Left lung (tissue), 4 donors: ENCODE measurements at regions not wholly inside any gene's neighbourhood (a gene's known extent, or its start where the extent isn't known, plus 50 kb on each side); places are given as distances from the start of the nearest gene placed in this dataset.

Experiments
- ATAC-seq: fragments of 200-7000 bp; cut with Tn5 transposase; one replicate; pipeline ENCODE4 v1.9.1; 2020; ENCODE audit warnings: moderate library complexity
- DNase-seq, 4 donors: peaks; one replicate each; pipeline ENCODE4 v3.0.0-alpha.2; 2013 to 2020
- H3K27ac ChIP-seq, 2 donors: fragments of 200-600 bp; sonication (generic) in 1 of 2; one replicate each; pipeline versions ENCODE4 v1.5.0 to v1.8.0; 2020 to 2021
- H3K27me3 ChIP-seq, 2 donors: fragments of 200-600 bp; sonication (generic) in 1 of 2; one replicate each; pipeline versions ENCODE4 v1.5.0 to v1.8.0; 2020 to 2021
- H3K36me3 ChIP-seq, 2 donors: fragments of 200-600 bp; sonication (generic) in 1 of 2; one replicate each; pipeline versions ENCODE4 v1.5.0 to v1.8.0; 2020 to 2021
- H3K4me1 ChIP-seq, 2 donors: fragments of 200-600 bp; one replicate each; pipeline ENCODE4 v1.8.0; 2021
- H3K4me3 ChIP-seq, 2 donors: fragments of 200-600 bp; sonication (generic) in 1 of 2; one replicate each; pipeline versions ENCODE4 v1.5.0 to v1.8.0; 2020 to 2021; ENCODE audit warnings: mild to moderate bottlenecking in 1 of 2
- H3K9me3 ChIP-seq, 2 donors: fragments of 200-600 bp; sonication (generic) in 1 of 2; one replicate each; pipeline versions ENCODE4 v1.5.0 to v1.8.0; 2020 to 2021
- intact Hi-C, 2 donors: fragments of 100-400 bp; cut with DNase I; formaldehyde crosslinking; loops; one replicate each; pipeline versions ENCODE4 v1.11.2 to v1.14.2; 2022
- TF ChIP-seq, protein P1 (sequence below), 2 donors: fragments of 200-600 bp; sonication (generic) in 1 of 2; IDR thresholded peaks; one replicate each; pipeline versions ENCODE4 v1.5.0 to v1.8.0; 2021; ENCODE audit warnings: antibody characterized with exemption in 2 of 2
- donor health status: DM: no; HTN: yes; CAD: no.
- donor health status: DM: no; HTN: no; CAD: no.

DNA sequence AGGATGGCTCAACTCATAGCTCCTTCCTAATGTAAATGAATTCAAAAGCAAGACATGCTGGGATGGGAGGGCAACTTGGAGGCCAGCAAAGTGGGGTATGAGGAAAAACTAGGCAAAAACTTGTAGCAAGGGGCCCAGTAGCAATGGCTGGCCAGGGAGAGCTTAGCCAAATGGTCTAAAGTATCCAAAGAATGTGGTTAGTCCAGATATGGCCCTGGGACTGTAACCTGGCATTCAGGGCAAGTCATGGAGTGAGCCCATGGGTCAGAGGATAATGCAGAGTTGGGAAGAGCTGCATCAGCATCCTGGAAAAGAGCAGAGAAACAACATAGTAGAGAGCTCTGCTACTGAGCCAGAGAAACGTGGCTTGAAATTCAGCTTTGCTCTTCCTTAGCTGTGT lies 191.7 kb downstream of the SUCLA2 start:
- Histone ChIP-seq H3K9me3 (no peaks in the 10 kb centered on the region), H3K36me3 (no peaks in the 10 kb centered on the region), H3K4me3 (no peak overlapping the region), H3K27me3 (no peaks in the 10 kb centered on the region), H3K4me1 (no peaks in the 10 kb centered on the region), H3K27ac (no peak overlapping the region)
- ATAC-seq = no peak
- intact Hi-C loops = no loop called here
- no peak for DNase-seq
- TF ChIP-seq, protein P1, sequence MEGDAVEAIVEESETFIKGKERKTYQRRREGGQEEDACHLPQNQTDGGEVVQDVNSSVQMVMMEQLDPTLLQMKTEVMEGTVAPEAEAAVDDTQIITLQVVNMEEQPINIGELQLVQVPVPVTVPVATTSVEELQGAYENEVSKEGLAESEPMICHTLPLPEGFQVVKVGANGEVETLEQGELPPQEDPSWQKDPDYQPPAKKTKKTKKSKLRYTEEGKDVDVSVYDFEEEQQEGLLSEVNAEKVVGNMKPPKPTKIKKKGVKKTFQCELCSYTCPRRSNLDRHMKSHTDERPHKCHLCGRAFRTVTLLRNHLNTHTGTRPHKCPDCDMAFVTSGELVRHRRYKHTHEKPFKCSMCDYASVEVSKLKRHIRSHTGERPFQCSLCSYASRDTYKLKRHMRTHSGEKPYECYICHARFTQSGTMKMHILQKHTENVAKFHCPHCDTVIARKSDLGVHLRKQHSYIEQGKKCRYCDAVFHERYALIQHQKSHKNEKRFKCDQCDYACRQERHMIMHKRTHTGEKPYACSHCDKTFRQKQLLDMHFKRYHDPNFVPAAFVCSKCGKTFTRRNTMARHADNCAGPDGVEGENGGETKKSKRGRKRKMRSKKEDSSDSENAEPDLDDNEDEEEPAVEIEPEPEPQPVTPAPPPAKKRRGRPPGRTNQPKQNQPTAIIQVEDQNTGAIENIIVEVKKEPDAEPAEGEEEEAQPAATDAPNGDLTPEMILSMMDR (IDR thresholded peaks at IDR 0.05) = no peak

DNA sequence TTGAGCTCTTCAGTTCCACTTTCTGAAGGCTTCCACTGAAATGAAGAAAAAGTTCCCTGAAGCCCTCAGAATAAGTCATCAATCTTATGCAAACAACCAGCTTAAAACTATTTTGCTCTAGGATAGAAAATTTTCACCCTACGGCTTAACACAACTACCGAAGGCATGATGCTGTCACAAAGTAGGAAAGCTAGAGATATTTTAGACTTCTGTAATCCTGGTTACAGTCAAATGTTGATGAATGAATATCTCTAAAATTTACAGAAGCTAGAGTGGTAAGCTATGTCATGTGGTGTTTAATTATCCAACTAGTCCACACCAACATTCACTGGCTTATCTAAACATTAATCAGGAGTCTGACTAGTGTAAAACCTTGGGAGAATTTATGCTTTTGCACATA lies 197.9 kb downstream of the SUCLA2 start:
- Histone ChIP-seq H3K4me1 (no peaks in the 10 kb centered on the region), H3K27ac (no peak overlapping the region), H3K36me3 (no peaks in the 10 kb centered on the region), H3K4me3 (no peak overlapping the region), H3K27me3 (no peaks in the 10 kb centered on the region), H3K9me3 (peaks cover 0 to 4% of the 10 kb centered on the region in 2 donors)
- intact Hi-C loops = no loop called here
- TF ChIP-seq, protein P1 (IDR thresholded peaks at IDR 0.05) = no peak
- DNase-seq (no peak), ATAC-seq (no peak)

GRCh38 chr13:47801555-47801954 lies 199.5 kb downstream of the SUCLA2 start:
- Histone ChIP-seq H3K9me3 (peaks cover 0 to 4% of the 10 kb centered on the region in 2 donors), H3K27me3 (no peaks in the 10 kb centered on the region), H3K27ac (no peak overlapping the region), H3K36me3 (no peaks in the 10 kb centered on the region), H3K4me1 (no peaks in the 10 kb centered on the region), H3K4me3 (no peak overlapping the region)
- DNase-seq (no peak), ATAC-seq (no peak)
- intact Hi-C loops = no loop called here
- TF ChIP-seq, protein P1 (IDR thresholded peaks at IDR 0.05) = no peak

- intact Hi-C loops = no loop called here
- TF ChIP-seq, protein P1 (IDR thresholded peaks at IDR 0.05) = no peak
Observed at GRCh38 chr13:47800593-47800992, 200.5 kb downstream of the SUCLA2 start.

DNA sequence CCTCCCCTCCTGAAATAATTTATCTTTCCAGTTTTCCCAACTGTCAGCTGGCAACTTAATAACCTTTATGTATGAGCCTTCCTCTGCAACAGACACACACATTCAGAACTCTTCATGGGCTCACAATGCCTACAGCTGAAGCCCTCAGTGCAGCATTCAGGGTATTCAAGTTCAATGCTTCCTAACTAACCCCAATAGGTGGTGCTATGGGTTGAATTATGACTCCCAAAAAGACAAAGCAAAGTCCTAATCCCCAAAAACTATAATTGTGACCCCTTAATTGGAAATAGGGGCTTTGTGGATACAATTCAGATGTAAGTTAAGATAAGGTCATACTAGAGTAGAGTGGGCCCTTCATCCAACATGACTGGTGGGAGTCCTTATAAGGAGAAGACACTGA lies 202.2 kb downstream of the SUCLA2 start:
- no peak for ATAC-seq
- H3K36me3 ChIP-seq = no peaks in the 10 kb centered on the region
- H3K27ac ChIP-seq = no peak overlapping the region
- H3K27me3 ChIP-seq = no peaks in the 10 kb centered on the region
- TF ChIP-seq, protein P1 (IDR thresholded peaks at IDR 0.05) = no peak
- H3K9me3 ChIP-seq = peaks cover 0 to 4% of the 10 kb centered on the region in 2 donors
- H3K4me3 ChIP-seq = no peak overlapping the region
- intact Hi-C loops = no loop called here
- peak in 1 of 4 donors; percentile 7 for DNase-seq
- H3K4me1 ChIP-seq = no peaks in the 10 kb centered on the region

More at GRCh38 chr13:47800593-47800992, 200.5 kb downstream of the SUCLA2 start:
- Histone ChIP-seq H3K9me3 (peaks cover 0 to 4% of the 10 kb centered on the region in 2 donors), H3K4me3 (no peak overlapping the region), H3K27ac (no peak overlapping the region), H3K27me3 (no peaks in the 10 kb centered on the region), H3K36me3 (no peaks in the 10 kb centered on the region), H3K4me1 (no peaks in the 10 kb centered on the region)
- DNase-seq (no peak), ATAC-seq (no peak)
